HG02938 (cell line): ENCODE measurements at regions not wholly inside any gene's neighbourhood (a gene's known extent, or its start where the extent isn't known, plus 50 kb on each side); places are given as distances from the start of the nearest gene placed in this dataset.

Experiments used
- ATAC-seq: cut with Tn5 transposase; IDR thresholded peaks from one replicate; pipeline ENCODE4 v1.9.1; 2021; ENCODE audit warnings: mild to moderate bottlenecking, moderate library complexity; ENCODE audit not compliant: unreplicated experiment

DNA sequence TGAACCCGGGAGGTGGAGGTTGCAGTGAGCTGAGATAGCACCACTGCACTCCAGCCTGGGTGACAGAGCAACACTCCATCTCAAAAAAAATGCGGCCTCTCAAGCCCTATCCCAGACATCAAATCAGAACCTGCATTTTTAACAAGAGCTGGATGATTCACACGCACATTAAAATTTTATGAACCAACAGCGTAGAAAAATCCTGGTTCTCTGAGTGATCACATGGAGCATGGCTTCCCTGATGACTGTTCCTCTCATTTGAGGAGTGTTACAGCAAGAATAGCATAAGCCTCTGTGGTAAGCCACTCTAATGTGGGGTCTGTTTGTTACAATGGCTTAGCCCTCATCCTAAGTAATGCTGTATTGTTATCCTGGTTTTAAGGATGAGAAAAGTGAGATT, 163.6 kb downstream of the BRMS1L start:
- ATAC-seq = no peak

- no peak for ATAC-seq
These were observed 163.0 kb downstream of the BRMS1L start for GRCh38 chr14:35988972-35989690.

- no peak for ATAC-seq
These were observed 162.4 kb downstream of the BRMS1L start for GRCh38 chr14:35988550-35988949.

GRCh38 chr14:35987731-35988130, 161.6 kb downstream of the BRMS1L start:
- ATAC-seq = no peak

- peak; percentile 47 for ATAC-seq
These were observed 160.1 kb downstream of the BRMS1L start for GRCh38 chr14:35986219-35986573.

GRCh38 chr14:35985474-35986218, 159.5 kb downstream of the BRMS1L start:
- no peak for ATAC-seq

DNA sequence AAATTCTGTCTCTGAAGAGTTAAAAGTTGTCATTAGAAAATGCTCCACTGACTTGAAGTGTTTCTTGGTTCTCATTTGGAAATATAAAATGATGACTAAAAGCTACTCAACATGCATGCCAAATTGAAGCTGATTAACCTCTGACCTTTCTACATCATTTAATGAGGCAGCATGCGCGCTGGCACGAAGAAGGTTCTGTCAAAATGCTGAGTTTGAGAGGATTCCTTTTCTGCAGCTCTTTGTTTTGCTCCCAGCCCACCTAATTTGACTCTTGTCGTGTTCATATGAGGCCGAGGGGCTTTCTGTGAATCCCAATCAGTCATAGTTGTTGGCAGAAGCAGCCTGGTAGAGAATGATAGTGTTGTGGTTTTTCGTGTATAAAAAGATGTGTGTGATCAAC, 153.4 kb downstream of the BRMS1L start:
- no peak for ATAC-seq

DNA sequence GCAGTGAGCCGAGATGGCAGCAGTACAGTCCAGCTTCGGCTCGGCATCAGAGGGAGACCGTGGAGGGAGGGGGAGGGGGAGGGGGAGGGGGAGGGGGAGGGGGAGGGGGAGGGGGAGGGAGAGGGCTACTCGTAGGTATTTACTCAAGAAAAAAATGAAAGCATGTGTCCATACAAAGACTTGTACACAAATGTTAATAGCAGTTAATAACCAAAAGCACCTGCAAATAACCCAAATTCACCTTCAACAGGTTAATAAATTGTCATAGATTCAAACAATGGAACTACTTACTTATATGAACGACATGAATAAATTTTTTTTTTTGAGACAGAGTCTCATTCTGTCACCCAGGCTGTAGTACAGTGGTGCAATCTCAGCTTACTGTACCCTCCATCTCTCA, 152.4 kb downstream of the BRMS1L start:
- no peak for ATAC-seq

DNA sequence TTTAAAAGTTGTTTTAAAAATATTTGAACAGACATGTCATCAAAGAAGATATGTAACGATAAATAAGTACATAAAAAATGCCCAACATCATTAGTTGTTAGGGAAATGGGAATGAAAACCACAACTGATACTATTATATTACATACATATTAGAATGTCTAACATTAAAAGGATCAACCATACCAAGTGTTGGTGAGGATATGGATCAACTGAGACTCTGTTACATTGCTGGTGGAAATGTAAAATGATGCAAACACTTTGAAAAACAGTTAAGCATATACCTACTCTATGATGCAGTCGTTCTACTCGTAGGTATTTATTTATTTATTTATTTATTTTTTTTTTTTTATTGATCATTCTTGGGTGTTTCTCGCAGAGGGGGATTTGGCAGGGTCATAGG, 149.7 kb downstream of the BRMS1L start:
- ATAC-seq = no peak

DNA sequence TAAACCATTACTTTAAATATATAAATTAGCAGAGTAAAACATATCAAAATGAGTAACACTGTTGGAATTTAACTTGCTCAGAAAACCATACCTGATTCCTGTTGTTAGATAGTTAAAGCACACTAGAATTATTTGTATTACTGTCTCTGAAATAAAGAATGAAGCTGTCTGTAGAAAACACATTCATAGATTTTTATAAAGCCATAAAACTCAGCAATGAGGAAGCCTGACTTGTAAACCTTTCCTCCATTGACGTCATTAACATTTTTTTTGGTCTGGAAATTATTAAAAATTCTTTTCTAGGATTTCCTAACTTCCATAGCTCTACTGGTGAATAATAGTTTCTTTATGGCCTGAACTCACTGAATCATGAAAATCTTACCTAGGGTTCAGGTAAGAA, 147.6 kb downstream of the BRMS1L start:
- ATAC-seq = no peak

DNA sequence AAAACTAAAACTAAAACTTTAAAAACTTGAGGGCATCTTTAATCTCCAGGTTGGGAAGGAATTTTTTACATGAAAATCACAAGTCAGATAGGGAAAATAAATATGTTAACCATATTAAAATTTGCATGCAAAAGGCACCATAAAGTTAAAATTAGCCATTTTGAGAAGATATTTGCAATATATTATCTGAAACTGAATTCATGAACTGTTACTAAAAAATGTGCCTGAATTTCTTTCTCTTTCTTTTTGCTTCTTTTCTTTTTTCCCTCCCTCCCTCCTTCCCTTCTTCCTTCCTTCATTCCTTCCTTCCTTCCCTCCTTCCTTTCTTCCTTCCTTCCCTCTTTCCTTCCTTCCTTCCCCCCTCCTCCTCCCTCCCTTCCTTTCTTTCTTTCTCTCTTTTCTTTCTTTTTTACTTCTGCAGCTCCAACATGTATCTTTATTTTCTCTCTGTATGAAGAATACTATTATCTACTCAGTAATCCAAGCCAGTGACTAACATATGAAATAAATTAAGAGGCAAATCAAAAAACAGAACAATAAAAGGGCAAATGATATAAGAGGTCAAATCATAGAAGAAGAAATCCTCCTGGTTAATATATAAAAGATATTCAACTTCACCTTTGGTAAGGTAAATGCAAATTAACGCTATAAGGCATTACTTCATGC, 146.0 kb downstream of the BRMS1L start:
- ATAC-seq = no peak

DNA sequence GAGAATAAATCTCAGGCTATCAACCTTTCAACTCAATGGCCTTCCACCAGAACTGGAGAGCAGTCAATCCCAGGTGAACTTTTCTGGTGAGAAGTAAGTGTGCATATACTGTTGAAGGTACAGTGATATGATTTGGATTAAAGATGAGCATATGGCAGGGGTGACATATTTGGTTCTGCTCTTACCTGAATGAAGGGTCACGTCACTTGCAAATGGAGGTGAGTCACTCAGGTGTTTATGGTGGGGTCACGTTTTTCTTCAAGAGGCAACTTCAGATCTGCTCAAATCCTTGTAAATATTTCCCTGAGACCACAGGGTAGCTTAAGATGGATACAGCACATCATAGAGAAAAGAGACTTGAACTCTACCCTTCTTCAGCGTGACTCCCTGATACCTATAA, 143.2 kb downstream of the BRMS1L start:
- ATAC-seq = no peak

- ATAC-seq = no peak
These were observed 139.3 kb downstream of the BRMS1L start for GRCh38 chr14:35965400-35965799.

GRCh38 chr14:35964697-35965286, 138.7 kb downstream of the BRMS1L start:
- no peak for ATAC-seq

DNA sequence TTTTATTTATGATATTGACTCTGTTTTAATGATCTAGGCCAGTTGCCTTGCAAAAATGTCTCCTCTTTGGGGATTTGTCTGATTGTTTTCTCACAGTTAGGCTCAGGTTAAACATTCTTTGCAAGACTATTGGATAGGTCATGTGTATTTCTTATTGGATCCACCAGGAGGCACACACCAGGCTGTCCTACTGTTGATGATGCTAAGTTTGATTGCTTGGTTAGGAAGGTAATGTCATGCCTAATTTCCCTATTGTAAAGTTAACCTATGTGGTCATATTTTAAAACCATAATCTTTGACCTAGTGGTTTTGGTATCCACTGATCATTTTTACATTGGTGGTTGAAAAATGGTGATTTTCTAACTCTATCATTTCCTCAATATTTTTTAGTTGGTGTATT, 137.1 kb downstream of the BRMS1L start:
- no peak for ATAC-seq

DNA sequence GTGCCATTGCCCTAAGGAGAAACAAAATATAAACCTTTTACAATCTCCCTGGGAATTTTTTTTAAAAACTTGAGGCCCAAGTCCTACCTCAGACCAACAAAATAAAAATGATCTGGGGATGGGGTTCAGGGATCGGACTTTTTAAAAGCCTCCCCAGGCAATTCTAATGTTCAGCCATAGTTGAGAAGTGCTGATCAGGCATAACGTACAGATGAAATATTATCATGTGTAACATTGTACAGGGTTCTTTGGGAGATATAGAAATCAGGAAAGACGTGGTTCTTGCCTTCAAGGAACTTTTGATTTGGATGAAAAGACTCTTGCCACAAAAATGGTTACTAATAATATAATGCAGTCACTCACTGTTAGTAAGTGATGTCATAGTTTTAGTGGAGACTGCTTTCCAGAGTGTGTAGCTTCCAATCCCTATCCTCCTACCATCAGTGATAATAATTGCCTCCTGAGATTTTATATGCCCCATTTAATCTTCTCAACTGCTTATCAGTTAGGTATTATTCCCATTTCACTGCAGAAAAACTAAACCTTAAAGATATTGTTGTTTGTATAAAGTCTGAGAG, 135.6 kb downstream of the BRMS1L start:
- ATAC-seq = no peak

DNA sequence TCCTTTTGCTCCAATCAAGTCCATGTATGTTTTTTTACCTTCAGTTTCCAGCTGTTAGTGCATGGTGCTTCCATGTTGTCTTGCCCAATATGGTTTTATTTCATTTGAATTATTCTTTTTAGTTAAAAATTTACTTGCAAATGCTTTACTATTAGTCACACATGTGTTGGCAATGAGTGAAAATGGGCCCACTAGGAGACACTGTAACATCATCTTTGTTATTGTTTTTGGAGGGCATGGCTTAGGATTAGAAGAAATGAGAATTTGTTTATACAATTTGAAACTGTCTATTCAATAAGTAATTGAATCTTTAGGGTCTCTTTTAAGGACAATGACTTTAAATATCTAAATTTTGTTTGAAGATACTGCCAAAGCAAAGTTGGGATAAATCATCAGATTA, 133.7 kb downstream of the BRMS1L start:
- ATAC-seq = no peak

GRCh38 chr14:35958499-35958898, 132.4 kb downstream of the BRMS1L start:
- ATAC-seq = no peak

GRCh38 chr14:35956376-35957085, 130.4 kb downstream of the BRMS1L start:
- no peak for ATAC-seq

GRCh38 chr14:35952584-35952983, 126.4 kb downstream of the BRMS1L start:
- ATAC-seq = no peak
